ENCODE measurements at regions not wholly inside any gene's neighbourhood (a gene's known extent, or its start where the extent isn't known, plus 50 kb on each side); places are given as distances from the start of the nearest gene placed in this dataset.

GRCh38 chr2:460861-461260, 173.0 kb upstream of the ALKAL2 start:
- TF ChIP-seq CTCF (conservative IDR thresholded peaks at IDR 0.05; ENCODE audit: low read depth, low read length): no peak
- Histone ChIP-seq H3K4me2 (no peak overlapping the region), H3K27me3 (ENCODE audit: insufficient read depth, low read depth) (no peaks in the 10 kb centered on the region), H3K4me3 (IDR thresholded peaks at IDR 0.05; ENCODE audit: insufficient read depth, low read depth, low read length) (no peak overlapping the region), H4K20me1 (ENCODE audit: insufficient read depth) (no peaks in the 10 kb centered on the region), H3K79me2 (ENCODE audit: insufficient read depth, low read depth) (no peaks in the 10 kb centered on the region), H3K36me3 (ENCODE audit: insufficient read depth) (no peaks in the 10 kb centered on the region), H3K9ac (no peak overlapping the region), H2AFZ (ENCODE audit: low read depth) (no peak overlapping the region), H3K4me1 (ENCODE audit: low read depth, poor library complexity, severe bottlenecking) (no peaks in the 10 kb centered on the region), H3K27ac (no peak overlapping the region)

GRCh38 chr2:459931-460330, 172.0 kb upstream of the ALKAL2 start:
- Histone ChIP-seq H3K4me2 (no peak overlapping the region), H3K27ac (no peak overlapping the region), H3K27me3 (ENCODE audit: insufficient read depth, low read depth) (no peaks in the 10 kb centered on the region), H4K20me1 (ENCODE audit: insufficient read depth) (no peaks in the 10 kb centered on the region), H2AFZ (ENCODE audit: low read depth) (no peak overlapping the region), H3K79me2 (ENCODE audit: insufficient read depth, low read depth) (no peaks in the 10 kb centered on the region), H3K36me3 (ENCODE audit: insufficient read depth) (no peaks in the 10 kb centered on the region), H3K9ac (no peak overlapping the region), H3K4me1 (ENCODE audit: low read depth, poor library complexity, severe bottlenecking) (no peaks in the 10 kb centered on the region), H3K4me3 (IDR thresholded peaks at IDR 0.05; ENCODE audit: insufficient read depth, low read depth, low read length) (no peak overlapping the region)
- no peak for TF ChIP-seq CTCF (conservative IDR thresholded peaks at IDR 0.05; ENCODE audit: low read depth, low read length)

- Histone ChIP-seq H4K20me1 (ENCODE audit: insufficient read depth) (no peaks in the 10 kb centered on the region), H3K4me1 (ENCODE audit: low read depth, poor library complexity, severe bottlenecking) (no peaks in the 10 kb centered on the region), H3K4me2 (no peak overlapping the region), H3K27ac (no peak overlapping the region), H3K36me3 (ENCODE audit: insufficient read depth) (no peaks in the 10 kb centered on the region), H2AFZ (ENCODE audit: low read depth) (no peak overlapping the region), H3K4me3 (IDR thresholded peaks at IDR 0.05; ENCODE audit: insufficient read depth, low read depth, low read length) (no peak overlapping the region), H3K27me3 (ENCODE audit: insufficient read depth, low read depth) (no peaks in the 10 kb centered on the region), H3K79me2 (ENCODE audit: insufficient read depth, low read depth) (no peaks in the 10 kb centered on the region), H3K9ac (no peak overlapping the region)
- no peak for TF ChIP-seq CTCF (conservative IDR thresholded peaks at IDR 0.05; ENCODE audit: low read depth, low read length)
These were observed 170.5 kb upstream of the ALKAL2 start for GRCh38 chr2:458425-458815.

GRCh38 chr2:457792-458424, 170.0 kb upstream of the ALKAL2 start:
- Histone ChIP-seq H3K36me3 (ENCODE audit: insufficient read depth) (no peaks in the 10 kb centered on the region), H3K27me3 (ENCODE audit: insufficient read depth, low read depth) (no peaks in the 10 kb centered on the region), H3K4me1 (ENCODE audit: low read depth, poor library complexity, severe bottlenecking) (no peaks in the 10 kb centered on the region), H3K9ac (no peak overlapping the region), H4K20me1 (ENCODE audit: insufficient read depth) (no peaks in the 10 kb centered on the region), H2AFZ (ENCODE audit: low read depth) (no peak overlapping the region), H3K79me2 (ENCODE audit: insufficient read depth, low read depth) (no peaks in the 10 kb centered on the region), H3K4me2 (no peak overlapping the region), H3K27ac (no peak overlapping the region), H3K4me3 (IDR thresholded peaks at IDR 0.05; ENCODE audit: insufficient read depth, low read depth, low read length) (no peak overlapping the region)
- no peak for TF ChIP-seq CTCF (conservative IDR thresholded peaks at IDR 0.05; ENCODE audit: low read depth, low read length)
